H9 (cell line): ENCODE measurements at regions not wholly inside any gene's neighbourhood (a gene's known extent, or its start where the extent isn't known, plus 50 kb on each side); places are given as distances from the start of the nearest gene placed in this dataset.

ENCODE experiments used
- DNase-seq: peaks from one replicate; pipeline ENCODE4 v3.0.0-alpha.2; 2017
- H2AFZ ChIP-seq: one replicate; pipeline ENCODE4 v1.6.1; 2013; ENCODE audit warnings: mild to moderate bottlenecking, low read length, control low read depth, moderate library complexity
- H2AK5ac ChIP-seq: 2 replicates; pipeline ENCODE4 v1.6.1; 2013; ENCODE audit warnings: low read length, control low read depth, mixed read lengths; ENCODE audit not compliant: insufficient read length
- H2BK120ac ChIP-seq: one replicate; pipeline ENCODE4 v1.6.1; 2013; ENCODE audit warnings: low read depth, mild to moderate bottlenecking, low read length, control low read depth, inconsistent platforms; ENCODE audit not compliant: poor library complexity, severe bottlenecking
- H2BK12ac ChIP-seq: 2 replicates; pipeline ENCODE4 v1.6.1; 2013; ENCODE audit warnings: low read length, control low read depth, mixed read lengths, low read depth; ENCODE audit not compliant: insufficient read length
- H2BK15ac ChIP-seq: 2 replicates; pipeline ENCODE4 v1.6.1; 2013; ENCODE audit warnings: low read depth, low read length, control low read depth
- H2BK20ac ChIP-seq: one replicate; pipeline ENCODE4 v1.6.1; 2013; ENCODE audit warnings: low read depth, mild to moderate bottlenecking, low read length, control low read depth, inconsistent platforms; ENCODE audit not compliant: poor library complexity, severe bottlenecking
- H2BK5ac ChIP-seq: 2 replicates; pipeline ENCODE4 v1.6.1; 2013; ENCODE audit warnings: low read length, control low read depth, mixed read lengths; ENCODE audit not compliant: insufficient read length
- H3K14ac ChIP-seq: 2 replicates; pipeline ENCODE4 v1.6.1; 2013; ENCODE audit warnings: low read length, control low read depth; ENCODE audit not compliant: insufficient read depth
- H3K18ac ChIP-seq: 2 replicates; pipeline ENCODE4 v1.6.1; 2013; ENCODE audit warnings: low read depth, mild to moderate bottlenecking, mixed read lengths, low read length, control low read depth; ENCODE audit not compliant: insufficient read length
- H3K23ac ChIP-seq: 2 replicates; pipeline ENCODE4 v1.6.1; 2013; ENCODE audit warnings: low read length, control low read depth, mixed read lengths, low read depth; ENCODE audit not compliant: insufficient read length
- H3K23me2 ChIP-seq: 2 replicates; pipeline ENCODE4 v1.6.1; 2013; ENCODE audit warnings: low read depth, mild to moderate bottlenecking, mixed read lengths, low read length, control low read depth; ENCODE audit not compliant: insufficient read length, poor library complexity, severe bottlenecking
- H3K27ac ChIP-seq: 2 replicates; pipeline ENCODE4 v1.5.1; 2013; ENCODE audit warnings: low read length, control low read depth, mixed read lengths, low read depth; ENCODE audit not compliant: insufficient read length
- H3K27me3 ChIP-seq: 2 replicates; pipeline ENCODE4 v1.6.1; 2013; ENCODE audit warnings: low read length, control low read depth, inconsistent platforms; ENCODE audit not compliant: insufficient read depth
- H3K4ac ChIP-seq: 2 replicates; pipeline ENCODE4 v1.6.1; 2013; ENCODE audit warnings: low read depth, mild to moderate bottlenecking, control low read depth, inconsistent platforms, low read length, moderate library complexity
- H3K4me1 ChIP-seq: 2 replicates; pipeline ENCODE4 v1.6.1; 2013; ENCODE audit warnings: low read length, control low read depth, inconsistent platforms; ENCODE audit not compliant: insufficient read depth
- H3K4me2 ChIP-seq: 2 replicates; pipeline ENCODE4 v1.6.1; 2013; ENCODE audit warnings: low read length, control low read depth, mixed read lengths; ENCODE audit not compliant: insufficient read length, insufficient read depth
- H3K56ac ChIP-seq: 2 replicates; pipeline ENCODE4 v1.6.1; 2013; ENCODE audit warnings: low read depth, mild to moderate bottlenecking, mixed read lengths, low read length, control low read depth; ENCODE audit not compliant: insufficient read length
- H3K79me1 ChIP-seq: 2 replicates; pipeline ENCODE4 v1.6.1; 2013; ENCODE audit warnings: low read depth, mild to moderate bottlenecking, moderate library complexity, low read length, control low read depth, inconsistent platforms; ENCODE audit not compliant: insufficient read depth, poor library complexity, severe bottlenecking
- H3K79me2 ChIP-seq: 2 replicates; pipeline ENCODE4 v1.6.1; 2013; ENCODE audit warnings: low read length, control low read depth, inconsistent platforms; ENCODE audit not compliant: insufficient read depth
- H3K9ac ChIP-seq: 2 replicates; pipeline ENCODE4 v1.6.1; 2013; ENCODE audit warnings: low read length, control low read depth, mixed read lengths; ENCODE audit not compliant: insufficient read length; ENCODE audit errors: extremely low read depth
- H3K9me3 ChIP-seq: one replicate; pipeline ENCODE4 v1.6.1; 2013; ENCODE audit warnings: low read depth, low read length, inconsistent platforms; ENCODE audit not compliant: control insufficient read depth
- H3T11ph ChIP-seq: one replicate; pipeline ENCODE4 v1.6.1; 2013; ENCODE audit warnings: mild to moderate bottlenecking, low read length, control low read depth, inconsistent platforms
- H4K20me1 ChIP-seq: one replicate; pipeline ENCODE4 v1.6.1; 2013; ENCODE audit not compliant: control insufficient read depth, insufficient read length, insufficient read depth
- H4K5ac ChIP-seq: 2 replicates; pipeline ENCODE4 v1.6.1; 2013; ENCODE audit warnings: low read depth, mild to moderate bottlenecking, mixed read lengths, low read length, control low read depth; ENCODE audit not compliant: insufficient read length
- H4K8ac ChIP-seq: replicated peaks from 2 replicates; pipeline ENCODE4 v1.6.1; 2013; ENCODE audit warnings: low read length, control low read depth, mixed read lengths, low read depth; ENCODE audit not compliant: insufficient read length
- H4K91ac ChIP-seq: 2 replicates; pipeline ENCODE4 v1.6.1; 2013; ENCODE audit warnings: low read depth, mild to moderate bottlenecking, moderate library complexity, mixed read lengths, low read length, control low read depth; ENCODE audit not compliant: insufficient read length
- H3K27ac Mint-ChIP-seq, 3 experiments: 2 replicates in 2 of 3; 3 replicates in 1 of 3; pipeline ENCODE4 v1.8.0; 2020 to 2021; ENCODE audit warnings: mixed read lengths in 3 of 3, mild to moderate bottlenecking in 1 of 3, moderate library complexity in 1 of 3
- H3K27me3 Mint-ChIP-seq: 2 replicates; pipeline ENCODE4 v1.8.0; 2021; ENCODE audit warnings: low read depth, mild to moderate bottlenecking, moderate library complexity, mixed read lengths
- H3K36me3 Mint-ChIP-seq, 3 experiments: 2 replicates in 2 of 3; 3 replicates in 1 of 3; pipeline ENCODE4 v1.8.0; 2020 to 2021; ENCODE audit warnings: low read depth in 3 of 3, mixed read lengths in 3 of 3; ENCODE audit not compliant: insufficient read depth in 1 of 3
- H3K4me1 Mint-ChIP-seq, 2 experiments: 2 replicates each; pipeline ENCODE4 v1.8.0; 2020; ENCODE audit warnings: mixed read lengths in 2 of 2
- H3K4me3 Mint-ChIP-seq, 2 experiments: 2 replicates in 1 of 2; 3 replicates in 1 of 2; pipeline ENCODE4 v1.8.0; 2020 to 2021; ENCODE audit warnings: mild to moderate bottlenecking in 2 of 2, mixed read lengths in 2 of 2, moderate library complexity in 1 of 2
- H3K9me3 Mint-ChIP-seq, 2 experiments: 2 replicates in 1 of 2; 3 replicates in 1 of 2; pipeline ENCODE4 v1.8.0; 2020; ENCODE audit warnings: mild to moderate bottlenecking in 2 of 2, mixed read lengths in 2 of 2, moderate library complexity in 1 of 2
- CTCF ChIP-seq: fragments of 200-600 bp; sonication (generic); conservative IDR thresholded peaks from 3 replicates; pipeline ENCODE4 v1.8.0; 2021; ENCODE audit warnings: antibody characterized with exemption, mild to moderate bottlenecking
- WGBS: extraction: QIAGEN DNeasy Blood & Tissue Kit; methylation state at CpG from one replicate; pipeline ENCODE4 v1.1.7; 2013; ENCODE audit warnings: missing lambda C conversion rate, low lambda C conversion rate, mixed read lengths; ENCODE audit not compliant: insufficient read length; ENCODE audit errors: extremely low coverage; 5-methylcytosine and 5-hydroxymethylcytosine counted together

- no peak overlapping the region for H3K27ac Mint-ChIP-seq
- Histone ChIP-seq H3K27me3 (no peaks in the 10 kb centered on the region), H3K4me2 (no peak overlapping the region), H3K27ac (no peak overlapping the region), H2AFZ (no peak overlapping the region), H3K79me2 (no peaks in the 10 kb centered on the region), H3K14ac (no peak overlapping the region), H4K20me1 (no peaks in the 10 kb centered on the region), H3K56ac (no peak overlapping the region), H2BK12ac (no peak overlapping the region), H3K79me1 (no peaks in the 10 kb centered on the region), H2BK20ac (no peak overlapping the region), H2AK5ac (no peak overlapping the region), H2BK15ac (no peak overlapping the region), H3K4me1 (no peaks in the 10 kb centered on the region), H4K91ac (no peak overlapping the region), H3K18ac (no peak overlapping the region), H3K9ac (no peak overlapping the region), H3K9me3 (no peaks in the 10 kb centered on the region), H2BK120ac (no peak overlapping the region), H2BK5ac (no peak overlapping the region), H3K23ac (no peak overlapping the region), H4K8ac (no peak overlapping the region), H3K23me2 (no peaks in the 10 kb centered on the region), H4K5ac (no peak overlapping the region), H3K4ac (no peak overlapping the region), H3T11ph (no peak overlapping the region)
- no peak for DNase-seq
- no peak overlapping the region for H3K4me3 Mint-ChIP-seq
- H3K36me3 Mint-ChIP-seq = peaks cover 0 to 4% (median 0%) of the 10 kb centered on the region in 3 experiments; a peak in 1 of 7 replicates
- no peaks in the 10 kb centered on the region; a peak in 1 of 5 replicates for H3K9me3 Mint-ChIP-seq
- peaks cover 7% of the 10 kb centered on the region for H3K27me3 Mint-ChIP-seq
- peaks cover 23 to 26% of the 10 kb centered on the region in 2 experiments for H3K4me1 Mint-ChIP-seq
- WGBS = no CpG with 5 or more reads among the region's 10 CpGs
- TF ChIP-seq CTCF = no peak
Observed at GRCh38 chr20:48307277-48307676, 520.5 kb downstream of the PREX1 start.
